ENCODE measurements at regions not wholly inside any gene's neighbourhood (a gene's known extent, or its start where the extent isn't known, plus 50 kb on each side); places are given as distances from the start of the nearest gene placed in this dataset.

DNA sequence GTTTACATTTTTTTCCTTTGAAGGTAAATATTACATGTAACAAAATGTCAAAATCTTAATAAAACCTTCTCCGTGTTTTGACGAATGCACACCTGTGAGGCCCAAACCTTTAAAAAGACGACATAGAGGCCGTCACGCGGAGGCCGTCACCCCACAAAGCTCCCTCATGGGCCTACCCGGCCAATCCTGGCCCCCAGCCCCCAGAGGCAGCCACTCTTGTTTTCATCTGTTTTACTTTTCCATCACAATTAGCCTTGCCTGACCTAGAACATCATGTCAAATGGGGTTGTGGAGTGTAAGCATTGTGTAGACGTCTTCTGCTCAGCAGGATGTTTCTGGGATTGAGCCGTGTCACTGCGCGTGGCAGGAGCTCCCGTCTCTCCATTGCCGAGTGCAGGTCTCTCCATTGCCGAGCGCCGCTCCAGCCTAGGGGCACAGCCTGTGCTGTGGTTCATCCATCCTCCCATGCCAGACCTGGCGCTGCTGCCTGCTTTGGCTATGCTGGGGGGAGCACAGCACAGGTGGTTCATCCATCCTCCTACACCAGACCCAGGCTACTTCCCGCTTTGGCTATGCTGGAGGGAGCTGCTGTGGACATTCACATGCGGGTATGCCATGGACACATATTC, 52.2 kb upstream of the IRX4 start:
- H3K36me3 ChIP-seq, result no peaks in the 10 kb centered on the region
- DNase-seq (ENCODE audit: low spot score) (no peak), ATAC-seq (ENCODE audit: insufficient number of reproducible peaks, low FRiP score, low read depth) (no peak)
- TF ChIP-seq, protein P1, sequence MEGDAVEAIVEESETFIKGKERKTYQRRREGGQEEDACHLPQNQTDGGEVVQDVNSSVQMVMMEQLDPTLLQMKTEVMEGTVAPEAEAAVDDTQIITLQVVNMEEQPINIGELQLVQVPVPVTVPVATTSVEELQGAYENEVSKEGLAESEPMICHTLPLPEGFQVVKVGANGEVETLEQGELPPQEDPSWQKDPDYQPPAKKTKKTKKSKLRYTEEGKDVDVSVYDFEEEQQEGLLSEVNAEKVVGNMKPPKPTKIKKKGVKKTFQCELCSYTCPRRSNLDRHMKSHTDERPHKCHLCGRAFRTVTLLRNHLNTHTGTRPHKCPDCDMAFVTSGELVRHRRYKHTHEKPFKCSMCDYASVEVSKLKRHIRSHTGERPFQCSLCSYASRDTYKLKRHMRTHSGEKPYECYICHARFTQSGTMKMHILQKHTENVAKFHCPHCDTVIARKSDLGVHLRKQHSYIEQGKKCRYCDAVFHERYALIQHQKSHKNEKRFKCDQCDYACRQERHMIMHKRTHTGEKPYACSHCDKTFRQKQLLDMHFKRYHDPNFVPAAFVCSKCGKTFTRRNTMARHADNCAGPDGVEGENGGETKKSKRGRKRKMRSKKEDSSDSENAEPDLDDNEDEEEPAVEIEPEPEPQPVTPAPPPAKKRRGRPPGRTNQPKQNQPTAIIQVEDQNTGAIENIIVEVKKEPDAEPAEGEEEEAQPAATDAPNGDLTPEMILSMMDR (IDR thresholded peaks at IDR 0.05), result no peak
- no peaks in the 10 kb centered on the region for H3K4me1 ChIP-seq (ENCODE audit: control insufficient read depth in 1 of 2, low read depth in 2 of 2)
- no peak overlapping the region for H3K4me3 ChIP-seq
- no peaks in the 10 kb centered on the region for H3K9me3 ChIP-seq
- H3K27me3 ChIP-seq (replicated peaks; ENCODE audit: insufficient read depth), result no peaks in the 10 kb centered on the region
- no peak overlapping the region for H3K27ac ChIP-seq

DNA sequence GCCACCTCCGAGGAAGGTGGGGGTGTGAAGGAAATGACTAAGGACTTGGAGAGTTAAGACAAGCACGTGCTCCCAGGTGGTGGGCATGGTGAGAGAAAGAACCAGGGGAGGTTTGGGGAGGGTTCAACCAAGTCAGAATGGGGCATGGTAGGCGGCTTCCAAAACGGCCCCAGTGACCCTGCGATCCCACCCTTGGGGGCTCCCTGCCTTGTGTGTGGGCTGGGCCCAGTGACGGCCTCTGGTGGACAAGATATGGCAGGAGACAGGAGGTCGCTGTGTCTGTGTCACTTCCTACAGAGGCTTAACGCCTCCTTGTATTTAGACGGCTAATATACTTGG, 51.3 kb upstream of the IRX4 start:
- TF ChIP-seq, protein P1 (IDR thresholded peaks at IDR 0.05), result no peak
- H3K27ac ChIP-seq, result no peak overlapping the region
- DNase-seq (ENCODE audit: low spot score) (no peak), ATAC-seq (ENCODE audit: insufficient number of reproducible peaks, low FRiP score, low read depth) (no peak)
- H3K36me3 ChIP-seq, result no peaks in the 10 kb centered on the region
- no peaks in the 10 kb centered on the region for H3K4me1 ChIP-seq (ENCODE audit: control insufficient read depth in 1 of 2, low read depth in 2 of 2)
- no peak overlapping the region for H3K4me3 ChIP-seq
- H3K9me3 ChIP-seq, result no peaks in the 10 kb centered on the region
- H3K27me3 ChIP-seq (replicated peaks; ENCODE audit: insufficient read depth), result no peaks in the 10 kb centered on the region

DNA sequence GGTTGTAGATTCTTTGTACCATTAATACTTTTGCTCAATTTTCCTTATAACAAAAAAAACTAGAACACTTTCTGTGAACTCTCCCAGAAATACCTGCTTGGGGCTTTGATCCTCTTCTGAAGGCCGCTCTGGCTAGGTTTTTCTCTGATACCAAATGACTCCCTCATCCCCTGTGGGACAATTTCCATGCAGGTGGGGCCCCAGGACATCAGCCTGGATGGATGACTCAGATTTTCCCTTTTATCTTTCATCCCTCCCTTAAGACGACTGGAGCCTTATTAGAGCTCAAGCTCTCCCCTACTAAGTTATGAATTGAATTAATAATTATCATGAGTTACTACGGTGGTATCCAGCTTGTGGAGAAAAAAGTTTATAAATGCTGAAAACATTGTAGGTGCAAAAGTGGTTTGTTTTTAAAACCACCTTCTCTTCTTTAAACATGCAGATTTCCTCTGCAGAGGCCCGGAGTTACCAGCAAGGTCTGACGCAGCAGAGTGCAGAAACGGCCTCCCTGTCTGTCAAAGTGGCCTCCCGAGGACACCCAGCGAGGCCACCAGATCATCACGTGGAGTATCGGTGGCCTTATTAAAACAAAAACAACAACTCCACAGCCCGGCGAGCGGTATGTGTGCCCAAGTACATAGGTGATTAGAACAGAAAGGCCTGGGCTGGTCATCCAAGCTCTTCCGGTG, 50.8 kb upstream of the IRX4 start:
- Histone ChIP-seq H3K4me3 (no peak overlapping the region), H3K36me3 (no peaks in the 10 kb centered on the region), H3K27me3 (replicated peaks; ENCODE audit: insufficient read depth) (no peaks in the 10 kb centered on the region), H3K9me3 (no peaks in the 10 kb centered on the region), H3K4me1 (ENCODE audit: control insufficient read depth in 1 of 2, low read depth in 2 of 2) (no peaks in the 10 kb centered on the region), H3K27ac (no peak overlapping the region)
- ATAC-seq (ENCODE audit: insufficient number of reproducible peaks, low FRiP score, low read depth) (no peak), DNase-seq (ENCODE audit: low spot score) (no peak)
- TF ChIP-seq, protein P1 (IDR thresholded peaks at IDR 0.05), result no peak
